SHP77 (cell line): ENCODE measurements at regions not wholly inside any gene's neighbourhood (a gene's known extent, or its start where the extent isn't known, plus 50 kb on each side); places are given as distances from the start of the nearest gene placed in this dataset.

ENCODE experiments used
- DNase-seq, 2 experiments: peaks; one replicate each; lab custom pipeline; 2025; lab: John Stamatoyannopoulos, UW

- no peak for DNase-seq
Observed at GRCh38 chr16:86061318-86061695, 162.3 kb downstream of the IRF8 start.

- no peak for DNase-seq
Observed at GRCh38 chr16:86061721-86062120, 162.8 kb downstream of the IRF8 start.

GRCh38 chr16:86062271-86062965 lies 163.5 kb downstream of the IRF8 start:
- no peak for DNase-seq

- DNase-seq: no peak
Observed at GRCh38 chr16:86063760-86064405, 164.9 kb downstream of the IRF8 start.

GRCh38 chr16:86064431-86065250 lies 165.7 kb downstream of the IRF8 start:
- no peak for DNase-seq

- DNase-seq: no peak
Observed at GRCh38 chr16:86065711-86066110, 166.7 kb downstream of the IRF8 start.

GRCh38 chr16:86066811-86067210 lies 167.8 kb downstream of the IRF8 start:
- DNase-seq: no peak

GRCh38 chr16:86067516-86067915 lies 168.6 kb downstream of the IRF8 start:
- no peak for DNase-seq

GRCh38 chr16:86067936-86068335 lies 169.0 kb downstream of the IRF8 start:
- DNase-seq: no peak

GRCh38 chr16:86068722-86069121 lies 169.8 kb downstream of the IRF8 start:
- DNase-seq: no peak

GRCh38 chr16:86069736-86070298 lies 170.9 kb downstream of the IRF8 start:
- DNase-seq: no peak

- DNase-seq: no peak
Observed at GRCh38 chr16:86070484-86070883, 171.5 kb downstream of the IRF8 start.

GRCh38 chr16:86070971-86071370 lies 172.0 kb downstream of the IRF8 start:
- no peak for DNase-seq

GRCh38 chr16:86071611-86072240 lies 172.8 kb downstream of the IRF8 start:
- DNase-seq: no peak

GRCh38 chr16:86072328-86073102 lies 173.6 kb downstream of the IRF8 start:
- DNase-seq: peak; percentile 21 to 29

- no peak for DNase-seq
Observed at GRCh38 chr16:86073103-86073625, 174.2 kb downstream of the IRF8 start.

GRCh38 chr16:86073763-86074493 lies 175.0 kb downstream of the IRF8 start:
- DNase-seq: no peak

- no peak for DNase-seq
Observed at GRCh38 chr16:86074651-86075487, 175.9 kb downstream of the IRF8 start.

GRCh38 chr16:86075488-86075785 lies 176.5 kb downstream of the IRF8 start:
- DNase-seq: no peak
